Tibial nerve (tissue), 4 donors: ENCODE measurements at regions not wholly inside any gene's neighbourhood (a gene's known extent, or its start where the extent isn't known, plus 50 kb on each side); places are given as distances from the start of the nearest gene placed in this dataset.

ENCODE experiments used
- CTCF ChIP-seq, 5 experiments: fragments of 200-600 bp in 3 of 5; fragments of 450-650 bp in 2 of 5; sonication (generic) in 3 of 5; IDR thresholded peaks; one replicate each; pipeline ENCODE4 v1.5.1; 2016 to 2019; ENCODE audit warnings: antibody characterized with exemption in 5 of 5, mild to moderate bottlenecking in 3 of 5, moderate library complexity in 2 of 5
- EP300 ChIP-seq, 2 donors: sonication (generic); formaldehyde crosslinking; IDR thresholded peaks; one replicate each; pipeline ENCODE4 v1.6.1; 2017; ENCODE audit warnings: antibody characterized with exemption in 2 of 2, mild to moderate bottlenecking in 1 of 2
- POLR2A ChIP-seq, 2 donors: fragments of 450-650 bp; IDR thresholded peaks; one replicate each; pipeline ENCODE4 v1.6.1; 2017; ENCODE audit warnings: antibody characterized with exemption in 2 of 2, mild to moderate bottlenecking in 2 of 2, moderate library complexity in 2 of 2

- TF ChIP-seq CTCF (IDR thresholded peaks at IDR 0.05) (no peak), POLR2A (IDR thresholded peaks at IDR 0.05) (no peak), EP300 (IDR thresholded peaks at IDR 0.05) (no peak)
Measured at GRCh38 chr6:37119387-37119886, 50.5 kb upstream of the PIM1 start.
